ENCODE measurements at regions not wholly inside any gene's neighbourhood (a gene's known extent, or its start where the extent isn't known, plus 50 kb on each side); places are given as distances from the start of the nearest gene placed in this dataset.

DNA sequence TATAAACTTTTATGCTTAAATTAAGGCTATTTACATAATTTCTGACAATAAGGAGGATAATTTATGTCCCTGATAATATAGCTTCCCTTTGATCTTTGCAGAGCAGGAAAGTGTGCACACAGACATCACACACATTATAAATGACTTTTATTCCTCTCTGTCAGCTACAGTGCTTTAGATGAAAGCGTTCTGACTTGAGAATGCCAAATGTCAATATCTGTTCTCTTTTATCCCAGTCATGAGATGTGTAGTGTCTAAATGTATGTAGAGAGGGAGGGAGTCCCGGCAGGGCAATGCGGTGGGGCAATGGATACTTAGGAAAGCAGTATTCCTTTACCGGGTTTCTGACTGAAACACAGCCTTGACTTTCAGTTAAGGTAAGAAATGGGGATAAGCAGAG lies 225.4 kb upstream of the CHORDC1 start:
- TF ChIP-seq CTCF (IDR thresholded peaks at IDR 0.05): no peak
- no peak for TF ChIP-seq POLR2A (IDR thresholded peaks at IDR 0.05)
- no peak for TF ChIP-seq EP300 (IDR thresholded peaks at IDR 0.05)
